ENCODE measurements at regions not wholly inside any gene's neighbourhood (a gene's known extent, or its start where the extent isn't known, plus 50 kb on each side); places are given as distances from the start of the nearest gene placed in this dataset.
A peak's percentile ranks its signal among the peaks of the same experiment; 100 is the strongest.

DNA sequence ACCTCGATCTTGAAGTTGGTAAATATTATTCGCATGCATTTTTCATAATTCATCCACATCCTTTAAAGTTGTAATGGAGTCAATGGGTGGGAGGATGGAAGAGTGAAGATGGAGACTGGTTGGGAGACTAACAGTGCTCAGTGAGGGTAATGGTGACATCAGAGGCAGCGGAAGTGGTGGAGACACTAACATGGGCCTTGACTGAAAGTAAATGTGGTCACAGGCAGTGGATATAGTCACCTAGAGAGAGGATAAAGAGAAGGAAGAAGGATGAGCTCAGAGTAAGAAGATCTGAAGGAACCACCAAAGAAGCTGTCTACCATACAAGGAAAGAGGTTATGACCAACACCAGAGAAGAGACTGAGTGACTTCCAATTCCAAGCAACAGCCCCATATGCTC is 281.6 kb upstream of the STT3B start:
- H3K27ac ChIP-seq (ENCODE audit: low read depth, low read length), result no peak overlapping the region

DNA sequence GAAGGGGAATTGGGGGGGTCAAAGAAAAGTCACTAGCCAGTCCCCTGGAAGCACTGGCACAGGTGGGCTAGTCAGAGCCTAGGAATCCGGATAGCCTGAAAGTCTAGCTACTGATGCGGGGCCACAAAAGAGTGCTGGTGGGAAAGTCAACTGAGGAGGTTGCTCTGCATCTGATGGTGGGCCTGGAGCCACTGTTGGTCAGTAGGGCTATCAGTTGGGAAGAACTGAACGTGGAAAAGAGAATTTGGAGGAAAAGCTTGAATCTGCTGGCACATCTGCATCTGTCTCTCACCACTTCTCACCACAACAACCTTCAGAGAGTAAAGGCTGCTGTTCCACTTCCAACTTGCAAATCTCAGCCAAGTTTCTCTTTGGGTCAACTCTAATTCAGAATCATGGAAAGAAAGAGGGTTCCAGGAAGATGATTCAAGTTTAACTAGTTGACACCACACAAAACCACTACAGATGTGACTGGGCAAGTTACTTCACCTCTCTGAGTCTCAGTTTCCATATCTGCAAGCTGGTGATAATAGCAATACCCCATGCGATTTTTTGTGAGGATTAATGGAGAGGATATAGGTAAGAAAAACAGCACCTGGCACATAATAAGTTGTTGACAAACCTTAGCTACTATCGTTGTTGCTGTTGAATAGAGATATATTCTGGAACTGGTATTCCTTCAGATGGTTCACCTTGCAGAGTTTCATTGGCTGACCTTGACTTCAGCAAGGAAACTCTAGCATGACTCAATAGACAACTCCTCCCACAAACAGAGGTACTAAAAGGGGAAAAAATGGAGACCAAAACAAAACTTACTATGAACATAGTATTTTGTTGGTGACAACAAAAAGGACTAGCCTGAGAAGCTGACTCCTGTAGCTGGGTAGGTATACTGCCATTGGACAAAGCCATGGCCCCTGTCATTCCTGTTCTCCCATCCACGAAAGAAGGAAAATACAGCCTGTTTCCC is 280.2 kb upstream of the STT3B start:
- Histone ChIP-seq H3K36me3 (ENCODE audit: control insufficient read depth in 1 of 2, insufficient read depth in 2 of 2, low read length in 2 of 2) (peaks cover 0 to 2% of the 10 kb centered on the region in 2 experiments), H3K79me1 (ENCODE audit: low read length) (peaks cover 10% of the 10 kb centered on the region), H2AFZ (ENCODE audit: insufficient read depth, low read length, poor library complexity) (no peak overlapping the region), H3K14ac (ENCODE audit: low read length) (no peak overlapping the region), H2BK5ac (ENCODE audit: low read depth, low read length, poor library complexity) (no peak overlapping the region), H3K9ac (ENCODE audit: low read length) (peak overlapping the region; percentile 5), H3K4me1 (ENCODE audit: control insufficient read depth in 1 of 2, insufficient read depth in 2 of 2, low read length in 2 of 2) (peaks cover 14 to 16% of the 10 kb centered on the region in 2 experiments), H3K4ac (ENCODE audit: low read depth, low read length) (no peak overlapping the region), H3K27ac (ENCODE audit: low read depth, low read length) (no peak overlapping the region), H3K79me2 (ENCODE audit: control insufficient read depth, insufficient read depth, low read length, poor library complexity) (no peaks in the 10 kb centered on the region), H3K23ac (ENCODE audit: low read length) (no peak overlapping the region), H3K4me3 (ENCODE audit: low read depth, low read length) (peak overlapping the region; percentile 9), H3K27me3 (ENCODE audit: insufficient read depth, low read length) (no peaks in the 10 kb centered on the region), H4K91ac (ENCODE audit: low read depth, low read length) (no peak overlapping the region), H4K8ac (ENCODE audit: low read depth, low read length) (no peak overlapping the region), H2BK120ac (ENCODE audit: insufficient read depth, low read length, poor library complexity) (no peak overlapping the region), H4K12ac (ENCODE audit: low read depth, low read length) (no peak overlapping the region), H3K18ac (ENCODE audit: low read length) (no peak overlapping the region), H3K4me2 (ENCODE audit: low read length) (no peak overlapping the region), H3K9me3 (ENCODE audit: insufficient read depth, low read depth, low read length) (peaks cover 2% of the 10 kb centered on the region), H2AK5ac (ENCODE audit: low read length) (no peak overlapping the region), H2BK12ac (ENCODE audit: low read length) (no peak overlapping the region)
- DNase-seq, result no peak
- no CpG with 5 or more reads among the region's 6 CpGs for WGBS (ENCODE audit: extremely low coverage, insufficient coverage, insufficient read length)

More for the DNA sequence above, 281.6 kb upstream of the STT3B start:
- H3K4me1 ChIP-seq (ENCODE audit: control insufficient read depth in 1 of 2, insufficient read depth in 2 of 2, low read length in 2 of 2), result peaks cover 14 to 16% of the 10 kb centered on the region in 2 experiments
- H3K18ac ChIP-seq (ENCODE audit: low read length), result no peak overlapping the region
- no peak overlapping the region for H3K4me2 ChIP-seq (ENCODE audit: low read length)
- no peak for DNase-seq
- no peak overlapping the region for H4K8ac ChIP-seq (ENCODE audit: low read depth, low read length)
- no peak overlapping the region for H3K4ac ChIP-seq (ENCODE audit: low read depth, low read length)
- H3K27me3 ChIP-seq (ENCODE audit: insufficient read depth, low read length), result no peaks in the 10 kb centered on the region
- no peak overlapping the region for H3K4me3 ChIP-seq (ENCODE audit: low read depth, low read length)
- H3K23ac ChIP-seq (ENCODE audit: low read length), result no peak overlapping the region
- H2AFZ ChIP-seq (ENCODE audit: insufficient read depth, low read length, poor library complexity), result no peak overlapping the region
- H3K79me1 ChIP-seq (ENCODE audit: low read length), result peaks cover 12% of the 10 kb centered on the region
- H3K14ac ChIP-seq (ENCODE audit: low read length), result no peak overlapping the region
- no peaks in the 10 kb centered on the region for H3K79me2 ChIP-seq (ENCODE audit: control insufficient read depth, insufficient read depth, low read length, poor library complexity)
- no peak overlapping the region for H2BK5ac ChIP-seq (ENCODE audit: low read depth, low read length, poor library complexity)
- H2BK12ac ChIP-seq (ENCODE audit: low read length), result no peak overlapping the region
- peaks cover 2% of the 10 kb centered on the region for H3K9me3 ChIP-seq (ENCODE audit: insufficient read depth, low read depth, low read length)
- no peak overlapping the region for H4K12ac ChIP-seq (ENCODE audit: low read depth, low read length)
- peaks cover 0 to 2% of the 10 kb centered on the region in 2 experiments for H3K36me3 ChIP-seq (ENCODE audit: control insufficient read depth in 1 of 2, insufficient read depth in 2 of 2, low read length in 2 of 2)
- no CpG with 5 or more reads among the region's 3 CpGs for WGBS (ENCODE audit: extremely low coverage, insufficient coverage, insufficient read length)
- H2AK5ac ChIP-seq (ENCODE audit: low read length), result no peak overlapping the region
- no peak overlapping the region for H2BK120ac ChIP-seq (ENCODE audit: insufficient read depth, low read length, poor library complexity)
- H4K91ac ChIP-seq (ENCODE audit: low read depth, low read length), result no peak overlapping the region
- H3K9ac ChIP-seq (ENCODE audit: low read length), result no peak overlapping the region

DNA sequence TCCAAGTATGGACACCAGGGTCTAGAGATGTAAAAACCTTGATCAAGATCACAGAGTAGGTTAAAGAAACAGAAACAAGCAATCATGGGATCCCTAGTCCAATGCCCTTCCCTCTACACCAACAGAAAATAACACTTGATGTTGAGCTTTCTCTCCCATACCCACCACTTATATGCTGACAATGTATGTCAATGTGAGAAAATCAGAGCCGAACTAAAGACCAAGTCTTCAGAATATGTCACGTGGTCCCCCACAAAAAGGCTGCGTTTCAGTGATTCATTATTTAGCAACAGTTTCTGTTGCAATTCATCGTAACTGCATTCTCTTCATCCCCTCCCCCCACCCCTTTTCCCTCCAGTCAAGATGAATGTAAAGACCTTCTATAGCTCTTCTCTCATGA is 278.9 kb upstream of the STT3B start:
- Histone ChIP-seq H2AK5ac (ENCODE audit: low read length) (no peak overlapping the region), H4K12ac (ENCODE audit: low read depth, low read length) (no peak overlapping the region), H3K79me1 (ENCODE audit: low read length) (peaks cover 4% of the 10 kb centered on the region), H4K8ac (ENCODE audit: low read depth, low read length) (no peak overlapping the region), H4K91ac (ENCODE audit: low read depth, low read length) (no peak overlapping the region), H2BK5ac (ENCODE audit: low read depth, low read length, poor library complexity) (no peak overlapping the region), H2BK12ac (ENCODE audit: low read length) (no peak overlapping the region), H3K36me3 (ENCODE audit: control insufficient read depth in 1 of 2, insufficient read depth in 2 of 2, low read length in 2 of 2) (peaks cover 0 to 2% of the 10 kb centered on the region in 2 experiments), H3K4me1 (ENCODE audit: control insufficient read depth in 1 of 2, insufficient read depth in 2 of 2, low read length in 2 of 2) (peaks cover 6 to 9% of the 10 kb centered on the region in 2 experiments), H3K27me3 (ENCODE audit: insufficient read depth, low read length) (no peaks in the 10 kb centered on the region), H3K23ac (ENCODE audit: low read length) (no peak overlapping the region), H3K9ac (ENCODE audit: low read length) (no peak overlapping the region), H2BK120ac (ENCODE audit: insufficient read depth, low read length, poor library complexity) (no peak overlapping the region), H3K4me2 (ENCODE audit: low read length) (no peak overlapping the region), H3K9me3 (ENCODE audit: insufficient read depth, low read depth, low read length) (peaks cover 2% of the 10 kb centered on the region), H3K14ac (ENCODE audit: low read length) (no peak overlapping the region), H3K4me3 (ENCODE audit: low read depth, low read length) (no peak overlapping the region), H2AFZ (ENCODE audit: insufficient read depth, low read length, poor library complexity) (no peak overlapping the region), H3K79me2 (ENCODE audit: control insufficient read depth, insufficient read depth, low read length, poor library complexity) (no peaks in the 10 kb centered on the region), H3K27ac (ENCODE audit: low read depth, low read length) (no peak overlapping the region), H3K4ac (ENCODE audit: low read depth, low read length) (no peak overlapping the region), H3K18ac (ENCODE audit: low read length) (no peak overlapping the region)
- no CpG with 5 or more reads among the region's 4 CpGs for WGBS (ENCODE audit: extremely low coverage, insufficient coverage, insufficient read length)
- peak; percentile 19 to 46 for DNase-seq

DNA sequence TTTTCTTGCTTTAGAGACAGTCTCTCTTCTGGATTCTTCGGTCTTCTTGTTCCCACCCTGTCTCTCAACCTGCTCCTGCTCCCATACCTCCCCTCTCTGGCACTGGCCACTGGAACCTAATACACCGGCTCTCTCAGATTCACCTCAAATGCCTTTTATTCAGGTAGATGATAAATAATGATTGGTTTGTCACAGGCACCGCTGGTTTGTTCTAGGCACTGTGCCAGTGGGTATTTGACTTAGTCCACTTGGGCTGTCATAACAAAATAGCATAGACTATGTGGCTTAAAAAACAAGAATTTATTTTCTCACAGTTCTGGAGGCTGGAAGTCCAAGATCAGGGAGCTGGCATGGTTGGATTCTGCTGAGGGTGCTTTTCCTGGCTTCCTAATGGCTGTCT is 278.2 kb upstream of the STT3B start:
- H3K9me3 ChIP-seq (ENCODE audit: insufficient read depth, low read depth, low read length), result peaks cover 2% of the 10 kb centered on the region
- H2AFZ ChIP-seq (ENCODE audit: insufficient read depth, low read length, poor library complexity), result no peak overlapping the region
- no peak overlapping the region for H3K4me3 ChIP-seq (ENCODE audit: low read depth, low read length)
- H3K27me3 ChIP-seq (ENCODE audit: insufficient read depth, low read length), result no peaks in the 10 kb centered on the region
- peaks cover 6% of the 10 kb centered on the region in 2 experiments for H3K4me1 ChIP-seq (ENCODE audit: control insufficient read depth in 1 of 2, insufficient read depth in 2 of 2, low read length in 2 of 2)
- no CpG with 5 or more reads among the region's 3 CpGs for WGBS (ENCODE audit: extremely low coverage, insufficient coverage, insufficient read length)
- DNase-seq, result no peak
- H2BK5ac ChIP-seq (ENCODE audit: low read depth, low read length, poor library complexity), result no peak overlapping the region
- no peak overlapping the region for H3K4ac ChIP-seq (ENCODE audit: low read depth, low read length)
- no peak overlapping the region for H3K23ac ChIP-seq (ENCODE audit: low read length)
- H4K8ac ChIP-seq (ENCODE audit: low read depth, low read length), result no peak overlapping the region
- no peak overlapping the region for H3K14ac ChIP-seq (ENCODE audit: low read length)
- no peak overlapping the region for H3K18ac ChIP-seq (ENCODE audit: low read length)
- H3K4me2 ChIP-seq (ENCODE audit: low read length), result no peak overlapping the region
- H4K12ac ChIP-seq (ENCODE audit: low read depth, low read length), result no peak overlapping the region
- no peak overlapping the region for H3K27ac ChIP-seq (ENCODE audit: low read depth, low read length)
- H2AK5ac ChIP-seq (ENCODE audit: low read length), result peak overlapping the region; percentile 19
- no peak overlapping the region for H2BK120ac ChIP-seq (ENCODE audit: insufficient read depth, low read length, poor library complexity)
- no peak overlapping the region for H3K9ac ChIP-seq (ENCODE audit: low read length)
- peaks cover 4% of the 10 kb centered on the region for H3K79me1 ChIP-seq (ENCODE audit: low read length)
- H3K79me2 ChIP-seq (ENCODE audit: control insufficient read depth, insufficient read depth, low read length, poor library complexity), result no peaks in the 10 kb centered on the region
- no peak overlapping the region for H4K91ac ChIP-seq (ENCODE audit: low read depth, low read length)
- H3K36me3 ChIP-seq (ENCODE audit: control insufficient read depth in 1 of 2, insufficient read depth in 2 of 2, low read length in 2 of 2), result peaks cover 0 to 2% of the 10 kb centered on the region in 2 experiments
- no peak overlapping the region for H2BK12ac ChIP-seq (ENCODE audit: low read length)

All from trophoblast cell (in vitro differentiated cells and primary cell).